GM23338 (cell line): ENCODE measurements at regions not wholly inside any gene's neighbourhood (a gene's known extent, or its start where the extent isn't known, plus 50 kb on each side); places are given as distances from the start of the nearest gene placed in this dataset.

ENCODE experiments used
- ATAC-seq: fragments of 200-7000 bp; cut with Tn5 transposase; 3 replicates; pipeline ENCODE4 v1.9.1; 2020
- DNase-seq: peaks from one replicate; pipeline ENCODE4 v3.0.0-alpha.2; 2015; ENCODE audit warnings: low spot score
- H2AFZ ChIP-seq: fragments of 200-600 bp; sonication (generic); 2 replicates; pipeline ENCODE4 v1.8.0; 2016; ENCODE audit warnings: antibody characterized with exemption, mild to moderate bottlenecking, moderate library complexity
- H3F3A ChIP-seq: fragments of 200-600 bp; sonication (generic); replicated peaks from 2 replicates; pipeline ENCODE4 v1.8.0; 2017; ENCODE audit warnings: antibody characterized with exemption, mixed run types, low read depth
- H3K27ac ChIP-seq: fragments of 200-600 bp; sonication (generic); 2 replicates; pipeline ENCODE4 v1.6.1; 2016; ENCODE audit warnings: low read depth
- H3K27me3 ChIP-seq: fragments of 200-600 bp; sonication (generic); 2 replicates; pipeline ENCODE4 v1.8.0; 2016; ENCODE audit warnings: mild to moderate bottlenecking, mixed run types, moderate library complexity; ENCODE audit not compliant: insufficient read depth
- H3K36me3 ChIP-seq: fragments of 200-600 bp; sonication (generic); 2 replicates; pipeline ENCODE4 v1.8.0; 2016; ENCODE audit warnings: mild to moderate bottlenecking; ENCODE audit not compliant: insufficient read depth
- H3K4me1 ChIP-seq: fragments of 200-600 bp; sonication (generic); 2 replicates; pipeline ENCODE4 v1.8.0; 2016; ENCODE audit warnings: mild to moderate bottlenecking, moderate library complexity; ENCODE audit not compliant: insufficient read depth
- H3K4me2 ChIP-seq: fragments of 200-600 bp; sonication (generic); 2 replicates; pipeline ENCODE4 v1.7.1; 2017; ENCODE audit warnings: mixed run types
- H3K4me3 ChIP-seq: fragments of 200-600 bp; sonication (generic); 2 replicates; pipeline ENCODE4 v1.6.1; 2016; ENCODE audit warnings: mixed run types
- H3K79me2 ChIP-seq: fragments of 200-600 bp; sonication (generic); replicated peaks from 2 replicates; pipeline ENCODE4 v1.8.0; 2017; ENCODE audit warnings: mild to moderate bottlenecking; ENCODE audit not compliant: insufficient read depth
- H3K9me2 ChIP-seq: fragments of 200-600 bp; sonication (generic); 2 replicates; pipeline ENCODE4 v1.8.0; 2017; ENCODE audit not compliant: insufficient read depth
- H4K20me1 ChIP-seq: fragments of 200-600 bp; sonication (generic); replicated peaks from 2 replicates; pipeline ENCODE4 v1.8.0; 2017; ENCODE audit warnings: mild to moderate bottlenecking; ENCODE audit not compliant: insufficient read depth
- H3K27ac Mint-ChIP-seq: 2 replicates; pipeline ENCODE4 v1.8.0; 2020; ENCODE audit warnings: inconsistent platforms, mild to moderate bottlenecking, moderate library complexity, mixed read lengths
- H3K27me3 Mint-ChIP-seq: 3 replicates; pipeline ENCODE4 v1.8.0; 2022; ENCODE audit warnings: low read depth, mild to moderate bottlenecking, moderate library complexity, mixed read lengths, inconsistent platforms; ENCODE audit not compliant: insufficient read depth, poor library complexity
- H3K36me3 Mint-ChIP-seq: 3 replicates; pipeline ENCODE4 v1.8.0; 2021; ENCODE audit warnings: low read depth, mild to moderate bottlenecking, inconsistent platforms, moderate library complexity, mixed read lengths
- H3K4me1 Mint-ChIP-seq: 3 replicates; pipeline ENCODE4 v1.8.0; 2020; ENCODE audit warnings: mild to moderate bottlenecking, inconsistent platforms, mixed read lengths
- H3K4me3 Mint-ChIP-seq: 3 replicates; pipeline ENCODE4 v1.8.0; 2021; ENCODE audit warnings: moderate library complexity, mild to moderate bottlenecking, inconsistent platforms, mixed read lengths
- H3K9me3 Mint-ChIP-seq: 3 replicates; pipeline ENCODE4 v1.8.0; 2020; ENCODE audit warnings: moderate library complexity, mild to moderate bottlenecking, inconsistent platforms, mixed read lengths
- ETS1 ChIP-seq: IDR thresholded peaks from 2 replicates; pipeline ENCODE4 v1.6.1; 2016; ENCODE audit warnings: antibody characterized with exemption
- EZH2phosphoT487 ChIP-seq: fragments of 200-600 bp; sonication (generic); IDR thresholded peaks from one replicate; pipeline ENCODE4 v1.8.1; 2018; ENCODE audit warnings: antibody characterized with exemption; ENCODE audit not compliant: unreplicated experiment
- JUNB ChIP-seq: IDR thresholded peaks from one replicate; pipeline ENCODE4 v1.6.1; 2016; ENCODE audit warnings: antibody characterized with exemption; ENCODE audit not compliant: unreplicated experiment
- POLR2AphosphoS5 ChIP-seq: IDR thresholded peaks from 2 replicates; pipeline ENCODE4 v1.6.1; 2016; ENCODE audit warnings: antibody characterized with exemption, low read depth
- STAT1 ChIP-seq: IDR thresholded peaks from one replicate; pipeline ENCODE4 v1.6.1; 2016; ENCODE audit warnings: antibody characterized with exemption; ENCODE audit not compliant: unreplicated experiment
- ZNF331 ChIP-seq: fragments of 250-450 bp; sonication (Bioruptor Pico); IDR thresholded peaks from 2 replicates; pipeline ENCODE4 v1.5.0; 2020; ENCODE audit warnings: low read depth, mild to moderate bottlenecking, moderate library complexity
- ZNF462 ChIP-seq: fragments of 250-450 bp; sonication (Bioruptor Pico); IDR thresholded peaks from 2 replicates; pipeline ENCODE4 v1.5.0; 2020; ENCODE audit warnings: mild to moderate bottlenecking, moderate library complexity

- Histone ChIP-seq H3F3A (no peaks in the 10 kb centered on the region), H3K27ac (no peak overlapping the region), H3K9me2 (peaks cover 8% of the 10 kb centered on the region), H3K27me3 (no peaks in the 10 kb centered on the region), H3K79me2 (no peaks in the 10 kb centered on the region), H3K36me3 (no peaks in the 10 kb centered on the region), H3K4me2 (no peak overlapping the region), H2AFZ (no peak overlapping the region), H3K4me3 (no peak overlapping the region), H3K4me1 (no peaks in the 10 kb centered on the region), H4K20me1 (no peaks in the 10 kb centered on the region)
- H3K27me3 Mint-ChIP-seq = no peaks in the 10 kb centered on the region
- no peak for ATAC-seq
- H3K27ac Mint-ChIP-seq = no peak overlapping the region
- no peak overlapping the region for H3K4me3 Mint-ChIP-seq
- DNase-seq = no peak
- H3K9me3 Mint-ChIP-seq = no peaks in the 10 kb centered on the region
- H3K36me3 Mint-ChIP-seq = no peaks in the 10 kb centered on the region
- no peaks in the 10 kb centered on the region for H3K4me1 Mint-ChIP-seq
- TF ChIP-seq STAT1 (no peak), ZNF331 (CRISPR knock-in tag) (no peak), EZH2phosphoT487 (no peak), ETS1 (no peak), JUNB (no peak), ZNF462 (CRISPR knock-in tag) (no peak), POLR2AphosphoS5 (no peak)
Measured at GRCh38 chr11:110883256-110883655, 171.0 kb upstream of the ARHGAP20 start.
